ENCODE measurements at regions not wholly inside any gene's neighbourhood (a gene's known extent, or its start where the extent isn't known, plus 50 kb on each side); places are given as distances from the start of the nearest gene placed in this dataset.
"Not testable (repeated sequence)": the region's sequence is repeated elsewhere in the genome, so short reads cannot be mapped to it uniquely, and the experiment has no call there.

- no peak for TF ChIP-seq CTCF (IDR thresholded peaks at IDR 0.05; ENCODE audit: insufficient read depth, low read depth, low read length, missing control alignments)
- no peak overlapping the region for H3K4me3 ChIP-seq (ENCODE audit: low read depth, low read length)
- no peak for DNase-seq (ENCODE audit: low read depth)
Observed at GRCh38 chr3:89002191-89002590, 105.2 kb upstream of the EPHA3 start.

- TF ChIP-seq CTCF (IDR thresholded peaks at IDR 0.05; ENCODE audit: insufficient read depth, low read depth, low read length, missing control alignments) = no peak
- DNase-seq (ENCODE audit: low read depth) = no peak
- H3K4me3 ChIP-seq (ENCODE audit: low read depth, low read length) = no peak overlapping the region
Observed at GRCh38 chr3:89013536-89013935, 93.9 kb upstream of the EPHA3 start.

GRCh38 chr3:89017531-89017930 is 89.9 kb upstream of the EPHA3 start:
- H3K4me3 ChIP-seq (ENCODE audit: low read depth, low read length) = no peak overlapping the region
- DNase-seq (ENCODE audit: low read depth) = no peak
- TF ChIP-seq CTCF (IDR thresholded peaks at IDR 0.05; ENCODE audit: insufficient read depth, low read depth, low read length, missing control alignments) = no peak

- no peak overlapping the region for H3K4me3 ChIP-seq (ENCODE audit: low read depth, low read length)
- TF ChIP-seq CTCF (IDR thresholded peaks at IDR 0.05; ENCODE audit: insufficient read depth, low read depth, low read length, missing control alignments) = no peak
- no peak for DNase-seq (ENCODE audit: low read depth)
Observed at GRCh38 chr3:89025185-89025584, 82.2 kb upstream of the EPHA3 start.

- DNase-seq (ENCODE audit: low read depth) = no peak
- TF ChIP-seq CTCF (IDR thresholded peaks at IDR 0.05; ENCODE audit: insufficient read depth, low read depth, low read length, missing control alignments) = no peak
- H3K4me3 ChIP-seq (ENCODE audit: low read depth, low read length) = no peak overlapping the region
Observed at GRCh38 chr3:89032346-89033013, 74.9 kb upstream of the EPHA3 start.

GRCh38 chr3:89034723-89035122 is 72.7 kb upstream of the EPHA3 start:
- H3K4me3 ChIP-seq (ENCODE audit: low read depth, low read length); DNase-seq (ENCODE audit: low read depth): not testable (repeated sequence)

- H3K4me3 ChIP-seq (ENCODE audit: low read depth, low read length) = no peak overlapping the region
- TF ChIP-seq CTCF (IDR thresholded peaks at IDR 0.05; ENCODE audit: insufficient read depth, low read depth, low read length, missing control alignments) = no peak
- DNase-seq (ENCODE audit: low read depth) = no peak
Observed at GRCh38 chr3:89038869-89039268, 68.6 kb upstream of the EPHA3 start.
